HFFc6 (cell line): ENCODE measurements at regions not wholly inside any gene's neighbourhood (a gene's known extent, or its start where the extent isn't known, plus 50 kb on each side); places are given as distances from the start of the nearest gene placed in this dataset.

ENCODE experiments used
- DNase-seq: peaks from one replicate; pipeline ENCODE4 v3.0.0-alpha.2; 2018
- H3K27ac Mint-ChIP-seq: 2 replicates; pipeline ENCODE4 v1.8.0; 2020; ENCODE audit warnings: mild to moderate bottlenecking, mixed read lengths
- H3K27me3 Mint-ChIP-seq: 2 replicates; pipeline ENCODE4 v1.8.0; 2021; ENCODE audit warnings: mild to moderate bottlenecking, moderate library complexity, mixed read lengths; ENCODE audit not compliant: insufficient read depth
- H3K36me3 Mint-ChIP-seq: 2 replicates; pipeline ENCODE4 v1.8.0; 2021; ENCODE audit warnings: low read depth, mixed read lengths
- H3K4me1 Mint-ChIP-seq: 2 replicates; pipeline ENCODE4 v1.8.0; 2020; ENCODE audit warnings: low read depth, mixed read lengths
- H3K4me3 Mint-ChIP-seq: 2 replicates; pipeline ENCODE4 v1.8.0; 2020; ENCODE audit warnings: mild to moderate bottlenecking, moderate library complexity, mixed read lengths
- H3K9me3 Mint-ChIP-seq: 2 replicates; pipeline ENCODE4 v1.8.0; 2020; ENCODE audit warnings: mild to moderate bottlenecking, mixed read lengths
- TF ChIP-seq, protein P1 (sequence below): fragments of 200-600 bp; sonication (generic); IDR thresholded peaks from 2 replicates; pipeline ENCODE4 v1.5.0; 2021; ENCODE audit warnings: antibody characterized with exemption, mild to moderate bottlenecking

GRCh38 chr18:43649649-43650357, 372.5 kb upstream of the SYT4 start:
- Mint-ChIP-seq H3K27me3 (peaks cover 2% of the 10 kb centered on the region), H3K27ac (no peak overlapping the region), H3K9me3 (no peaks in the 10 kb centered on the region), H3K4me3 (no peak overlapping the region), H3K36me3 (no peaks in the 10 kb centered on the region), H3K4me1 (no peaks in the 10 kb centered on the region)
- TF ChIP-seq, protein P1, sequence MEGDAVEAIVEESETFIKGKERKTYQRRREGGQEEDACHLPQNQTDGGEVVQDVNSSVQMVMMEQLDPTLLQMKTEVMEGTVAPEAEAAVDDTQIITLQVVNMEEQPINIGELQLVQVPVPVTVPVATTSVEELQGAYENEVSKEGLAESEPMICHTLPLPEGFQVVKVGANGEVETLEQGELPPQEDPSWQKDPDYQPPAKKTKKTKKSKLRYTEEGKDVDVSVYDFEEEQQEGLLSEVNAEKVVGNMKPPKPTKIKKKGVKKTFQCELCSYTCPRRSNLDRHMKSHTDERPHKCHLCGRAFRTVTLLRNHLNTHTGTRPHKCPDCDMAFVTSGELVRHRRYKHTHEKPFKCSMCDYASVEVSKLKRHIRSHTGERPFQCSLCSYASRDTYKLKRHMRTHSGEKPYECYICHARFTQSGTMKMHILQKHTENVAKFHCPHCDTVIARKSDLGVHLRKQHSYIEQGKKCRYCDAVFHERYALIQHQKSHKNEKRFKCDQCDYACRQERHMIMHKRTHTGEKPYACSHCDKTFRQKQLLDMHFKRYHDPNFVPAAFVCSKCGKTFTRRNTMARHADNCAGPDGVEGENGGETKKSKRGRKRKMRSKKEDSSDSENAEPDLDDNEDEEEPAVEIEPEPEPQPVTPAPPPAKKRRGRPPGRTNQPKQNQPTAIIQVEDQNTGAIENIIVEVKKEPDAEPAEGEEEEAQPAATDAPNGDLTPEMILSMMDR: no peak
- no peak for DNase-seq

- Mint-ChIP-seq H3K36me3 (no peaks in the 10 kb centered on the region), H3K27me3 (peaks cover 4% of the 10 kb centered on the region; the same call in 1 of the 2 replicates), H3K27ac (no peak overlapping the region), H3K4me1 (no peaks in the 10 kb centered on the region), H3K4me3 (no peak overlapping the region), H3K9me3 (no peaks in the 10 kb centered on the region)
- TF ChIP-seq, protein P1: no peak
- DNase-seq: no peak
Observed at GRCh38 chr18:43650426-43650825, 373.1 kb upstream of the SYT4 start.

GRCh38 chr18:43651057-43651456, 373.8 kb upstream of the SYT4 start:
- no peak for DNase-seq
- TF ChIP-seq, protein P1: no peak
- H3K4me1 Mint-ChIP-seq: no peaks in the 10 kb centered on the region
- H3K36me3 Mint-ChIP-seq: no peaks in the 10 kb centered on the region
- H3K27me3 Mint-ChIP-seq: peaks cover 4% of the 10 kb centered on the region
- no peaks in the 10 kb centered on the region for H3K9me3 Mint-ChIP-seq
- no peak overlapping the region for H3K4me3 Mint-ChIP-seq
- H3K27ac Mint-ChIP-seq: no peak overlapping the region

DNA sequence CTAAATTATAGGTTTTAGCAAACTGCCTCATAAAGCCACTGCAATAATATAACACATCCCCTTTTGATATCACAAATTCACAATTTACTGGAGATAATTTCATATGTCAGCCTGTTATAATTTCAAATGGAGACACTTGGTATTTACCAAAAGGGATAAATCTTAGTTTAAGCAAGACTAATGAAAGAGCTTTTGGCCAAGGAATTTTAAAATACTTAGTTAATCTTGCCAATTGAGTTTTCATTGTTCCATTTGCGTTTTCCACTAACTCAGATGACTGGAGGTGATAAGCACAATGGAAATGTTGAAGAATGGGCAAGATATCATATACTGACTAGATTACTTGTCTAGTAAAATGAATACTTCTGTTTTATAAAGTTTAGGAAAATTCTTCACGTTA, 379.3 kb upstream of the SYT4 start:
- peaks cover 8% of the 10 kb centered on the region for H3K4me1 Mint-ChIP-seq
- peaks cover 4% of the 10 kb centered on the region for H3K27me3 Mint-ChIP-seq
- no peaks in the 10 kb centered on the region for H3K9me3 Mint-ChIP-seq
- no peak overlapping the region for H3K27ac Mint-ChIP-seq
- no peak overlapping the region for H3K4me3 Mint-ChIP-seq
- no peak for DNase-seq
- TF ChIP-seq, protein P1: no peak
- no peaks in the 10 kb centered on the region for H3K36me3 Mint-ChIP-seq

DNA sequence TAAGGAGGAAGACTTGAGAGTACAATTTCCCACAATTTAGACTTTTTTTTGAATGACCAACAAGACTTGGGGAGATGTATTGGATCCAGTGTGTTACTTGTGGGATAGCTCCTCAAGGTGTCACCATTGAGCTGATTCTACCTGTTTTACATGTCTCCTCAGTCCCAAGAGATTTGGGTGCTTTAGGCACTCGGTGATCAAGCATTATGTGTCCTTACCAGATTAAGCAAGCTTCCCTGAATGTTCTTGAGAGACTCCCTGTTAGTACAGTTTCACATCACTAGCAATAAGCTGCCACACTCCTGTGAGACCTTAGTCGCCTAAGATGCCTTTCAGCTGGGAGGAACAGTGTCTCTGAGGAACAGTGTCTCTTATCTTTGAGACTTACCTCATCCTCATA, 384.3 kb upstream of the SYT4 start:
- TF ChIP-seq, protein P1: peak; percentile 77
- DNase-seq: peak; percentile 73
- Mint-ChIP-seq H3K4me1 (peaks cover 52% of the 10 kb centered on the region), H3K27ac (peak overlapping the region; percentile 82), H3K27me3 (no peaks in the 10 kb centered on the region), H3K9me3 (no peaks in the 10 kb centered on the region), H3K4me3 (peak overlapping the region; percentile 77; the same call in 1 of the 2 replicates), H3K36me3 (no peaks in the 10 kb centered on the region)
